WI38 (cell line): ENCODE measurements at regions not wholly inside any gene's neighbourhood (a gene's known extent, or its start where the extent isn't known, plus 50 kb on each side); places are given as distances from the start of the nearest gene placed in this dataset.

Source experiments
- H3K4me3 ChIP-seq: 2 replicates; pipeline ENCODE4 v1.5.1; 2011; ENCODE audit warnings: low read depth, mild to moderate bottlenecking, control low read depth, low read length
- CTCF ChIP-seq: IDR thresholded peaks from 2 replicates; pipeline ENCODE4 v1.5.1; 2012; ENCODE audit warnings: low read depth, mild to moderate bottlenecking, control low read depth, low read length

GRCh38 chr9:80932947-80933780 lies 756.2 kb downstream of the TLE1 start:
- no peak for TF ChIP-seq CTCF
- H3K4me3 ChIP-seq: no peak overlapping the region

DNA sequence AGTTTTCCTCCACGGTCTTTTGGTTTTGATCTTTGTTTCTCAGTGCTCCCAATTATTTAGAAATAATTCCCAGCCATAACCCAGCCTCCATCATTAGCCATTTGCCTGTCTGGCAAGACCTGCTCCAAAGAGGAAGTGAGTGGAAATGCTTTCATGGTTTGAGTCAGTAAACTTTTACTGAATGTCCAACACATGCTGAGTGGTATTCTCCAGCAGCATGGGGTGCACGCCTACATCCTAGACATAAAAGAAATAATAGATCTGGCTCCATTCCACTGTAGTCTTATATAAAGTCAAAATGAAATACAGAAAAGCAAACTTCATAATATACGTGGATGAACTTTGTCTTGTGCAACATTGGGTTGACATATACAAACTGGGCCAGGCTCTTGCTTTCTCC lies 757.2 kb downstream of the TLE1 start:
- no peak overlapping the region for H3K4me3 ChIP-seq
- TF ChIP-seq CTCF: no peak

- H3K4me3 ChIP-seq: no peak overlapping the region
- no peak for TF ChIP-seq CTCF
Observed at GRCh38 chr9:80931163-80931562, 758.2 kb downstream of the TLE1 start.

DNA sequence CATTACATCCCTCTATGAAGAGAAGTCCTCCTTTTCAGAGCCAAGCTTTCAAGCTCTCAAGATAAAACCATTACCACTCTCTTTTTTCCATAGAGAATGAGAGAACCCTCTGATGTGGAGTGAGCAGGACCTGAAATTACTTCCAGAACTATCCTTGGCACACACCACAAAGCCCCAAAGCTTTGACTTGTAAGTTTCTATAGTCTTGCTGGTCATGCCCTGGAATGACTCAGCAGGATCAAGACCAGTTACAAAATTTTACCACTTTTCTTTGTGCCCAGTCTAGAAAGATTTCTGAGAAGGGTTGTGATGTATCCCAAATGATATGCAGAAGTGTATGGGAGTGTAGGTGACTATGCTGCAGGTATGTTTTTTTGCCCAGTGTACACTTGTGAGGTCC lies 760.6 kb downstream of the TLE1 start:
- H3K4me3 ChIP-seq: no peak overlapping the region
- TF ChIP-seq CTCF: no peak

DNA sequence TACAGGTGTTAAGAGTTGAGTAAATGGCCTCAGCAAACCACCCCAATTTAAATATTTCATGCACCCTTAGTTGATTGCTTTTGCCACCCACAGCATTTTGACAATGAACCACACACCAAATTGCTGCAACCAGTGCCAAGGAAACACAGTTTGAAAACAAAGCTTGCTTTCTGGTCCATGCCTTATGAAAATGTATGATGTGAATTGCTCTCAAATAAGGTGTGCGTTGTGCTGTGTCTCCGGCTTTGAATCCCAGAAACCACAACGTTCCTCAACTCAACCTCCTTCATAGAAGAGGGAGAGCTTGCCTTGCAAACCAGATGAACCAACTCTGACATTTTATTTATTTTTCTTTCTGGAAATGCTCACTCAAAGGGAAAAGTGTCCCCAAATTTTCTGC lies 762.7 kb downstream of the TLE1 start:
- TF ChIP-seq CTCF: no peak
- H3K4me3 ChIP-seq: no peak overlapping the region

GRCh38 chr9:80922544-80922943 lies 766.8 kb downstream of the TLE1 start:
- no peak overlapping the region for H3K4me3 ChIP-seq
- no peak for TF ChIP-seq CTCF

DNA sequence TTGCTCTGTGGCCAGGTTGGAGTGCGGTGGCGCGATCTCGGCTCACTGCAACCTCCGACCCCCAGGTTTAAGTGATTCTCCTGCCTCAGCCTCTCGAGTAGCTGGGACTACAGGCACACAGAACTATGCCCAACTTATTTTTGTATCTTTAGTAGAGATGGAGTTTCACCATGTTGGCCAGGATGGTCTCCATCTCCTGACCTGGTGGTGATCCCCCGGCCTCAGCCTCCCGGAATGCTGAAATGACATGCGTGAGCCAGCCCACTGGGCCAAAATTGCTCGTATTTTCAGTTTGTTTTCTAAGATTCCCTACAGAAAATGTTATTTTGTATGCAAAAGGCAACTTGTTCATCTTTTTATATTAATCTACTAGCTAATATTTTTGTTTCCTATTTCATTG lies 782.6 kb downstream of the TLE1 start:
- no peak overlapping the region for H3K4me3 ChIP-seq
- TF ChIP-seq CTCF: no peak
